ENCODE measurements at regions not wholly inside any gene's neighbourhood (a gene's known extent, or its start where the extent isn't known, plus 50 kb on each side); places are given as distances from the start of the nearest gene placed in this dataset.

GRCh38 chr2:134140251-134140661 lies 113.6 kb upstream of the MGAT5 start:
- H3K4me3 ChIP-seq (ENCODE audit: low read length): no peak overlapping the region
- DNase-seq (ENCODE audit: low read depth): no peak
- no peak for TF ChIP-seq CTCF (conservative IDR thresholded peaks at IDR 0.05; ENCODE audit: low read length)

GRCh38 chr2:134141598-134142340 lies 112.1 kb upstream of the MGAT5 start:
- no peak for TF ChIP-seq CTCF (conservative IDR thresholded peaks at IDR 0.05; ENCODE audit: low read length)
- H3K4me3 ChIP-seq (ENCODE audit: low read length): no peak overlapping the region
- no peak for DNase-seq (ENCODE audit: low read depth)

- H3K4me3 ChIP-seq (ENCODE audit: low read length): no peak overlapping the region
- TF ChIP-seq CTCF (conservative IDR thresholded peaks at IDR 0.05; ENCODE audit: low read length): no peak
- DNase-seq (ENCODE audit: low read depth): no peak
Observed at GRCh38 chr2:134142341-134142738, 111.5 kb upstream of the MGAT5 start.

- no peak for TF ChIP-seq CTCF (conservative IDR thresholded peaks at IDR 0.05; ENCODE audit: low read length)
- no peak overlapping the region for H3K4me3 ChIP-seq (ENCODE audit: low read length)
- DNase-seq (ENCODE audit: low read depth): peak; percentile 26
Observed at GRCh38 chr2:134142903-134143302, 111.0 kb upstream of the MGAT5 start.

GRCh38 chr2:134143568-134143967 lies 110.3 kb upstream of the MGAT5 start:
- TF ChIP-seq CTCF (conservative IDR thresholded peaks at IDR 0.05; ENCODE audit: low read length): no peak
- DNase-seq (ENCODE audit: low read depth): no peak
- H3K4me3 ChIP-seq (ENCODE audit: low read length): no peak overlapping the region

DNA sequence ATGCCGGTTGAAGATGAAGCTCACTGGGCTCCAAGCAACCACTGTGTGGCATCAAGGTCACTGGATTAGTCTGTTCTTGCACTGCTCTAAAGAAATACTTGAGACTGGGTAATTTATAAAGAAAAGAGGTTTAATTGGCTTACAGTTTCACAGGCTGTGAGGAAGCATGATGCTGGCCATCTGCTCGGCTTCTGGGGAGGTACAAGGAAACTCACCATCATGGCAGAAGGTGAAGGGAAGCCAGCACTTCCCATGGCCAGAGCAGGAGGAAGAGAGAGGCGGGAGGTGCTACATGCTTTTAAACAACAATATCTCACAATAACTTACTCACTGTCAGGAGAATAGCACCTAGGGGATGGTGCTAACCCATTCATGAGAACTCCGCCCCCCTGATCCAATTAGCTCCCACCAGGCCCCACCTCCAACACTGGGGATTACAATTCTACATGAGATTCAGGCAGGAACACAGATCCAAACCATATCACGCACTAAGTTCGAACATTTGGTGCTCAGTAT lies 109.7 kb upstream of the MGAT5 start:
- TF ChIP-seq CTCF (conservative IDR thresholded peaks at IDR 0.05; ENCODE audit: low read length): no peak
- DNase-seq (ENCODE audit: low read depth): no peak
- H3K4me3 ChIP-seq (ENCODE audit: low read length): no peak overlapping the region

GRCh38 chr2:134144651-134145050 lies 109.2 kb upstream of the MGAT5 start:
- H3K4me3 ChIP-seq (ENCODE audit: low read length): no peak overlapping the region
- DNase-seq (ENCODE audit: low read depth): no peak
- TF ChIP-seq CTCF (conservative IDR thresholded peaks at IDR 0.05; ENCODE audit: low read length): no peak
